ENCODE measurements at regions not wholly inside any gene's neighbourhood (a gene's known extent, or its start where the extent isn't known, plus 50 kb on each side); places are given as distances from the start of the nearest gene placed in this dataset.

DNA sequence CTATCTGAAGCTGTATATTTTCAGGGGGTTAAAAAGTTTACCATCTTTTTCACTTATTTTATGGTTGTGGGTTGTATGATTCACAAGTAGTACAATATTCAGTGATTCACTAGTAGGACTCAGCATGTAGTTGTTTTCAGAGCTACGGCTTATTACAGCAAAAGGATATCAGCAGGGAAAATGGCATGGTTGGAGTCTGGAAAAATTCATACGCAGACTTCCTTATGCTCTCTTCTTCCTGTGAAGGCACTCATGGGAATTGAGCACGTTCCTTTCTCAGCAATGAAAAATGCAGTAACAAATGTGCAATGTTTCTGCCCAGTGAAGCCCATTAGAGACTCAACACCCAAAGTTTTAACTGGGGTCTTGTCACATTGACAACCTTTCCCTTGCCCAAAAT, 250.5 kb downstream of the KCNN2 start (continued):
- no peak for TF ChIP-seq PREB (CRISPR knock-in tag; IDR thresholded peaks at IDR 0.05; ENCODE audit: borderline replicate concordance)
- no peak for TF ChIP-seq HMGA2 (CRISPR knock-in tag; IDR thresholded peaks at IDR 0.05)
- TF ChIP-seq NFE2L1 (CRISPR knock-in tag; IDR thresholded peaks at IDR 0.05) = no peak

- POLR2A ChIA-PET = no interaction called here
- CTCF ChIA-PET = no interaction called here
- peaks cover 20% of the 10 kb centered on the region for H3K9me3 Mint-ChIP-seq
- ATAC-seq (peak; percentile 73), DNase-seq (ENCODE audit: low spot score) (no peak)
- peaks cover 12% of the 10 kb centered on the region for H3K4me1 Mint-ChIP-seq
- no peak overlapping the region for H3K27ac Mint-ChIP-seq
- H3K27me3 Mint-ChIP-seq (ENCODE audit: low read depth) = no peaks in the 10 kb centered on the region
- no peak overlapping the region for H3K4me3 Mint-ChIP-seq
- peaks cover 4% of the 10 kb centered on the region; the same call in 1 of the 2 replicates for H3K36me3 Mint-ChIP-seq
- TF ChIP-seq GRHL2 (CRISPR knock-in tag; IDR thresholded peaks at IDR 0.05; ENCODE audit: insufficient replicate concordance, severe bottlenecking) (no peak), ZNF425 (CRISPR knock-in tag; conservative IDR thresholded peaks at IDR 0.05) (no peak), GABPB1 (CRISPR knock-in tag; IDR thresholded peaks at IDR 0.05) (no peak), STAT6 (CRISPR knock-in tag; conservative IDR thresholded peaks at IDR 0.05; ENCODE audit: low read depth) (no peak), FOXK1 (CRISPR knock-in tag; IDR thresholded peaks at IDR 0.05) (no peak), OVOL2 (CRISPR knock-in tag; IDR thresholded peaks at IDR 0.05; ENCODE audit: borderline replicate concordance) (no peak), ZNF317 (CRISPR knock-in tag; IDR thresholded peaks at IDR 0.05; ENCODE audit: borderline replicate concordance, low read depth) (no peak), ATF6 (CRISPR knock-in tag; IDR thresholded peaks at IDR 0.05) (no peak), PRRX2 (CRISPR knock-in tag; IDR thresholded peaks at IDR 0.05) (no peak), NFYB (CRISPR knock-in tag; conservative IDR thresholded peaks at IDR 0.05; ENCODE audit: low read depth) (no peak), ZNF232 (CRISPR knock-in tag; IDR thresholded peaks at IDR 0.05) (no peak), ESRRA (CRISPR knock-in tag; IDR thresholded peaks at IDR 0.05; ENCODE audit: borderline replicate concordance) (no peak), JAZF1 (CRISPR knock-in tag; IDR thresholded peaks at IDR 0.05) (no peak)
- TF ChIP-seq, protein P1, sequence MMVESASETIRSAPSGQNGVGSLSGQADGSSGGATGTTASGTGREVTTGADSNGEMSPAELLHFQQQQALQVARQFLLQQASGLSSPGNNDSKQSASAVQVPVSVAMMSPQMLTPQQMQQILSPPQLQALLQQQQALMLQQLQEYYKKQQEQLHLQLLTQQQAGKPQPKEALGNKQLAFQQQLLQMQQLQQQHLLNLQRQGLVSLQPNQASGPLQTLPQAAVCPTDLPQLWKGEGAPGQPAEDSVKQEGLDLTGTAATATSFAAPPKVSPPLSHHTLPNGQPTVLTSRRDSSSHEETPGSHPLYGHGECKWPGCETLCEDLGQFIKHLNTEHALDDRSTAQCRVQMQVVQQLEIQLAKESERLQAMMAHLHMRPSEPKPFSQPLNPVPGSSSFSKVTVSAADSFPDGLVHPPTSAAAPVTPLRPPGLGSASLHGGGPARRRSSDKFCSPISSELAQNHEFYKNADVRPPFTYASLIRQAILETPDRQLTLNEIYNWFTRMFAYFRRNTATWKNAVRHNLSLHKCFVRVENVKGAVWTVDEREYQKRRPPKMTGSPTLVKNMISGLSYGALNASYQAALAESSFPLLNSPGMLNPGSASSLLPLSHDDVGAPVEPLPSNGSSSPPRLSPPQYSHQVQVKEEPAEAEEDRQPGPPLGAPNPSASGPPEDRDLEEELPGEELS (CRISPR knock-in tag; IDR thresholded peaks at IDR 0.05) = no peak
- TF ChIP-seq, protein P2, sequence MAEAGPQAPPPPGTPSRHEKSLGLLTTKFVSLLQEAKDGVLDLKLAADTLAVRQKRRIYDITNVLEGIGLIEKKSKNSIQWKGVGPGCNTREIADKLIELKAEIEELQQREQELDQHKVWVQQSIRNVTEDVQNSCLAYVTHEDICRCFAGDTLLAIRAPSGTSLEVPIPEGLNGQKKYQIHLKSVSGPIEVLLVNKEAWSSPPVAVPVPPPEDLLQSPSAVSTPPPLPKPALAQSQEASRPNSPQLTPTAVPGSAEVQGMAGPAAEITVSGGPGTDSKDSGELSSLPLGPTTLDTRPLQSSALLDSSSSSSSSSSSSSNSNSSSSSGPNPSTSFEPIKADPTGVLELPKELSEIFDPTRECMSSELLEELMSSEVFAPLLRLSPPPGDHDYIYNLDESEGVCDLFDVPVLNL (CRISPR knock-in tag; IDR thresholded peaks at IDR 0.05; ENCODE audit: borderline replicate concordance, low read depth) = no peak
Observed at GRCh38 chr5:114581136-114581535, 219.3 kb downstream of the KCNN2 start.
